ENCODE measurements at regions not wholly inside any gene's neighbourhood (a gene's known extent, or its start where the extent isn't known, plus 50 kb on each side); places are given as distances from the start of the nearest gene placed in this dataset.

GRCh38 chr6:155580904-155581303 is 125.3 kb upstream of the NOX3 start:
- no peaks in the 10 kb centered on the region for H3K27me3 Mint-ChIP-seq (ENCODE audit: insufficient read depth, low read depth)
- no peak overlapping the region for H3K27ac ChIP-seq
- peaks cover 7% of the 10 kb centered on the region for H3K4me1 Mint-ChIP-seq
- no peak for DNase-seq (ENCODE audit: low spot score)
- H4K20me1 ChIP-seq (ENCODE audit: low read depth) = no peaks in the 10 kb centered on the region
- H3K4me1 ChIP-seq = no peaks in the 10 kb centered on the region
- no peaks in the 10 kb centered on the region for H3K36me3 Mint-ChIP-seq
- no peak overlapping the region for H3K4me2 ChIP-seq
- peaks cover 2% of the 10 kb centered on the region for H3K9me3 Mint-ChIP-seq
- no peaks in the 10 kb centered on the region for H3K79me2 ChIP-seq (ENCODE audit: low read depth)
- H2AFZ ChIP-seq (replicated peaks) = peak overlapping the region; percentile 9
- H3F3A ChIP-seq (ENCODE audit: low read depth) = no peaks in the 10 kb centered on the region
- peak; percentile 21 for TF ChIP-seq CTCF (IDR thresholded peaks at IDR 0.05)
- TF ChIP-seq EZH2 (IDR thresholded peaks at IDR 0.05) = no peak
- H3K4me3 Mint-ChIP-seq = no peak overlapping the region
- no peaks in the 10 kb centered on the region for H3K9me3 ChIP-seq (ENCODE audit: low read depth)
- H3K36me3 ChIP-seq = no peaks in the 10 kb centered on the region
- no peaks in the 10 kb centered on the region for H3K27me3 ChIP-seq
- H3K27ac Mint-ChIP-seq = no peak overlapping the region
- no peak overlapping the region for H3K9ac ChIP-seq
- no peak overlapping the region for H3K4me3 ChIP-seq

GRCh38 chr6:155578251-155578650 is 122.6 kb upstream of the NOX3 start:
- Histone ChIP-seq H3K27me3 (no peaks in the 10 kb centered on the region), H3K27ac (no peak overlapping the region), H3K9ac (no peak overlapping the region), H3K4me1 (no peaks in the 10 kb centered on the region), H3K4me3 (no peak overlapping the region), H3K79me2 (ENCODE audit: low read depth) (no peaks in the 10 kb centered on the region), H3K4me2 (no peak overlapping the region), H3K9me3 (ENCODE audit: low read depth) (no peaks in the 10 kb centered on the region), H2AFZ (replicated peaks) (no peak overlapping the region), H4K20me1 (ENCODE audit: low read depth) (no peaks in the 10 kb centered on the region), H3K36me3 (no peaks in the 10 kb centered on the region), H3F3A (ENCODE audit: low read depth) (no peaks in the 10 kb centered on the region)
- no peak overlapping the region for H3K27ac Mint-ChIP-seq
- TF ChIP-seq EZH2 (IDR thresholded peaks at IDR 0.05) (no peak), CTCF (IDR thresholded peaks at IDR 0.05) (no peak), EZH2phosphoT487 (IDR thresholded peaks at IDR 0.05) (no peak)
- H3K36me3 Mint-ChIP-seq = no peaks in the 10 kb centered on the region
- H3K27me3 Mint-ChIP-seq (ENCODE audit: insufficient read depth, low read depth) = no peaks in the 10 kb centered on the region
- DNase-seq (ENCODE audit: low spot score) = no peak
- peaks cover 3% of the 10 kb centered on the region for H3K4me1 Mint-ChIP-seq
- H3K9me3 Mint-ChIP-seq = no peaks in the 10 kb centered on the region
- H3K4me3 Mint-ChIP-seq = no peak overlapping the region

GRCh38 chr6:155561966-155562364 is 106.3 kb upstream of the NOX3 start:
- no peak overlapping the region for H3K27ac Mint-ChIP-seq
- peaks cover 6% of the 10 kb centered on the region for H3K9me3 Mint-ChIP-seq
- TF ChIP-seq EZH2phosphoT487 (IDR thresholded peaks at IDR 0.05) (no peak), EZH2 (IDR thresholded peaks at IDR 0.05) (no peak), CTCF (IDR thresholded peaks at IDR 0.05) (no peak)
- Histone ChIP-seq H3F3A (ENCODE audit: low read depth) (no peaks in the 10 kb centered on the region), H3K4me1 (no peaks in the 10 kb centered on the region), H3K9me3 (ENCODE audit: low read depth) (no peaks in the 10 kb centered on the region), H3K4me2 (no peak overlapping the region), H3K27me3 (no peaks in the 10 kb centered on the region), H3K79me2 (ENCODE audit: low read depth) (no peaks in the 10 kb centered on the region), H3K27ac (no peak overlapping the region), H4K20me1 (ENCODE audit: low read depth) (no peaks in the 10 kb centered on the region), H2AFZ (replicated peaks) (no peak overlapping the region), H3K4me3 (no peak overlapping the region), H3K36me3 (no peaks in the 10 kb centered on the region), H3K9ac (no peak overlapping the region)
- H3K4me1 Mint-ChIP-seq = no peaks in the 10 kb centered on the region
- no peaks in the 10 kb centered on the region for H3K27me3 Mint-ChIP-seq (ENCODE audit: insufficient read depth, low read depth)
- no peaks in the 10 kb centered on the region for H3K36me3 Mint-ChIP-seq
- DNase-seq (ENCODE audit: low spot score) = no peak
- H3K4me3 Mint-ChIP-seq = no peak overlapping the region

All from neural progenitor cell (in vitro differentiated cells).